Activated CD8-positive, alpha-beta memory T cell treated with anti-CD3 and anti-CD28 coated beads, Interleukin-2, amount 10 ng/mL, durations not matched to agents 7 days and 5 days (primary cell): ENCODE measurements at regions not wholly inside any gene's neighbourhood (a gene's known extent, or its start where the extent isn't known, plus 50 kb on each side); places are given as distances from the start of the nearest gene placed in this dataset.

ENCODE experiments used
- ATAC-seq: fragments of 150-1000 bp; cut with Tn5 transposase; one replicate; pipeline ENCODE4 v1.10.0; 2021; ENCODE audit warnings: moderate library complexity
- CTCF ChIA-PET: fragments of 350-600 bp; sonication (Branson Sonifier 250); formaldehyde crosslinking; loops from one replicate; lab custom pipeline; 2021; ENCODE audit warnings: antibody characterized with exemption; lab: Charles Lee
- DNase-seq: peaks from one replicate; pipeline ENCODE4 v3.0.0-alpha.2; 2020
- H3K27ac Mint-ChIP-seq: one replicate; pipeline ENCODE4 v1.8.0; 2021; ENCODE audit warnings: mild to moderate bottlenecking, mixed read lengths
- H3K27me3 Mint-ChIP-seq: one replicate; pipeline ENCODE4 v1.8.0; 2021; ENCODE audit warnings: mixed read lengths
- H3K36me3 Mint-ChIP-seq: one replicate; pipeline ENCODE4 v1.8.0; 2021; ENCODE audit warnings: mild to moderate bottlenecking, mixed read lengths
- H3K4me1 Mint-ChIP-seq: one replicate; pipeline ENCODE4 v1.8.0; 2021; ENCODE audit warnings: mixed read lengths
- H3K4me3 Mint-ChIP-seq: one replicate; pipeline ENCODE4 v1.8.0; 2021; ENCODE audit warnings: mild to moderate bottlenecking, moderate library complexity, mixed read lengths
- H3K9me3 Mint-ChIP-seq: one replicate; pipeline ENCODE4 v1.8.0; 2022; ENCODE audit warnings: low read depth, mixed read lengths

- H3K4me1 Mint-ChIP-seq = no peaks in the 10 kb centered on the region
- no peak overlapping the region for H3K4me3 Mint-ChIP-seq
- no peak for ATAC-seq
Measured at GRCh38 chr6:12364621-12365020, 74.5 kb downstream of the EDN1 start.

GRCh38 chr6:12366731-12367130, 76.6 kb downstream of the EDN1 start:
- ATAC-seq (no peak), DNase-seq (no peak)
- H3K36me3 Mint-ChIP-seq = no peaks in the 10 kb centered on the region
- peaks cover under 1% of the 10 kb centered on the region for H3K27me3 Mint-ChIP-seq
- CTCF ChIA-PET = no interaction called here
- H3K4me3 Mint-ChIP-seq = no peak overlapping the region
- H3K9me3 Mint-ChIP-seq = no peaks in the 10 kb centered on the region
- H3K4me1 Mint-ChIP-seq = no peaks in the 10 kb centered on the region
- no peak overlapping the region for H3K27ac Mint-ChIP-seq

More at GRCh38 chr6:12364621-12365020, 74.5 kb downstream of the EDN1 start:
- Mint-ChIP-seq H3K36me3 (no peaks in the 10 kb centered on the region), H3K27ac (no peak overlapping the region), H3K27me3 (no peaks in the 10 kb centered on the region), H3K9me3 (no peaks in the 10 kb centered on the region)
- CTCF ChIA-PET = no interaction called here
- DNase-seq = no peak

GRCh38 chr6:12367412-12367811, 77.3 kb downstream of the EDN1 start:
- CTCF ChIA-PET = no interaction called here
- no peaks in the 10 kb centered on the region for H3K4me1 Mint-ChIP-seq
- DNase-seq = no peak
- peaks cover 2% of the 10 kb centered on the region for H3K27me3 Mint-ChIP-seq
- no peaks in the 10 kb centered on the region for H3K9me3 Mint-ChIP-seq
- ATAC-seq = no peak
- H3K4me3 Mint-ChIP-seq = no peak overlapping the region
- H3K36me3 Mint-ChIP-seq = no peaks in the 10 kb centered on the region
- no peak overlapping the region for H3K27ac Mint-ChIP-seq

GRCh38 chr6:12369355-12369754, 79.2 kb downstream of the EDN1 start:
- H3K9me3 Mint-ChIP-seq = no peaks in the 10 kb centered on the region
- DNase-seq (no peak), ATAC-seq (no peak)
- H3K27ac Mint-ChIP-seq = no peak overlapping the region
- CTCF ChIA-PET = no interaction called here
- H3K27me3 Mint-ChIP-seq = peaks cover 2% of the 10 kb centered on the region
- no peak overlapping the region for H3K4me3 Mint-ChIP-seq
- no peaks in the 10 kb centered on the region for H3K4me1 Mint-ChIP-seq
- H3K36me3 Mint-ChIP-seq = no peaks in the 10 kb centered on the region

GRCh38 chr6:12369781-12370262, 79.7 kb downstream of the EDN1 start:
- H3K36me3 Mint-ChIP-seq = no peaks in the 10 kb centered on the region
- H3K4me1 Mint-ChIP-seq = no peaks in the 10 kb centered on the region
- H3K4me3 Mint-ChIP-seq = no peak overlapping the region
- H3K9me3 Mint-ChIP-seq = no peaks in the 10 kb centered on the region
- CTCF ChIA-PET = no interaction called here
- ATAC-seq (no peak), DNase-seq (no peak)
- peaks cover 2% of the 10 kb centered on the region for H3K27me3 Mint-ChIP-seq
- H3K27ac Mint-ChIP-seq = no peak overlapping the region

- CTCF ChIA-PET = no interaction called here
- ATAC-seq (no peak), DNase-seq (no peak)
- Mint-ChIP-seq H3K4me1 (no peaks in the 10 kb centered on the region), H3K36me3 (no peaks in the 10 kb centered on the region), H3K4me3 (no peak overlapping the region), H3K27me3 (peaks cover 2% of the 10 kb centered on the region), H3K9me3 (no peaks in the 10 kb centered on the region), H3K27ac (no peak overlapping the region)
Measured at GRCh38 chr6:12371151-12371550, 81.0 kb downstream of the EDN1 start.

GRCh38 chr6:12371641-12372146, 81.5 kb downstream of the EDN1 start:
- DNase-seq (no peak), ATAC-seq (no peak)
- H3K27ac Mint-ChIP-seq = no peak overlapping the region
- peaks cover 2% of the 10 kb centered on the region for H3K27me3 Mint-ChIP-seq
- H3K9me3 Mint-ChIP-seq = no peaks in the 10 kb centered on the region
- H3K36me3 Mint-ChIP-seq = no peaks in the 10 kb centered on the region
- no peak overlapping the region for H3K4me3 Mint-ChIP-seq
- no peaks in the 10 kb centered on the region for H3K4me1 Mint-ChIP-seq
- CTCF ChIA-PET = no interaction called here

GRCh38 chr6:12379181-12379580, 89.0 kb downstream of the EDN1 start:
- H3K27ac Mint-ChIP-seq = no peak overlapping the region
- H3K36me3 Mint-ChIP-seq = no peaks in the 10 kb centered on the region
- no peak for ATAC-seq
- no peaks in the 10 kb centered on the region for H3K9me3 Mint-ChIP-seq
- DNase-seq = no peak
- no peaks in the 10 kb centered on the region for H3K4me1 Mint-ChIP-seq
- CTCF ChIA-PET = no interaction called here
- peaks cover 3% of the 10 kb centered on the region for H3K27me3 Mint-ChIP-seq
- H3K4me3 Mint-ChIP-seq = no peak overlapping the region

GRCh38 chr6:12381587-12381986, 91.4 kb downstream of the EDN1 start:
- ATAC-seq (no peak), DNase-seq (no peak)
- peaks cover 3% of the 10 kb centered on the region for H3K27me3 Mint-ChIP-seq
- H3K4me1 Mint-ChIP-seq = no peaks in the 10 kb centered on the region
- no peaks in the 10 kb centered on the region for H3K9me3 Mint-ChIP-seq
- no peak overlapping the region for H3K27ac Mint-ChIP-seq
- no peaks in the 10 kb centered on the region for H3K36me3 Mint-ChIP-seq
- CTCF ChIA-PET = no interaction called here
- no peak overlapping the region for H3K4me3 Mint-ChIP-seq

- Mint-ChIP-seq H3K27ac (no peak overlapping the region), H3K4me3 (no peak overlapping the region), H3K27me3 (no peaks in the 10 kb centered on the region), H3K9me3 (no peaks in the 10 kb centered on the region), H3K36me3 (no peaks in the 10 kb centered on the region), H3K4me1 (no peaks in the 10 kb centered on the region)
- CTCF ChIA-PET = no interaction called here
- DNase-seq (no peak), ATAC-seq (no peak)
Measured at GRCh38 chr6:12383448-12383847, 93.3 kb downstream of the EDN1 start.

- ATAC-seq (no peak), DNase-seq (no peak)
- no peak overlapping the region for H3K27ac Mint-ChIP-seq
- no peaks in the 10 kb centered on the region for H3K27me3 Mint-ChIP-seq
- no peaks in the 10 kb centered on the region for H3K9me3 Mint-ChIP-seq
- CTCF ChIA-PET = no interaction called here
- H3K4me3 Mint-ChIP-seq = no peak overlapping the region
- no peaks in the 10 kb centered on the region for H3K36me3 Mint-ChIP-seq
- no peaks in the 10 kb centered on the region for H3K4me1 Mint-ChIP-seq
Measured at GRCh38 chr6:12384357-12384912, 94.3 kb downstream of the EDN1 start.

GRCh38 chr6:12385316-12385715, 95.2 kb downstream of the EDN1 start:
- CTCF ChIA-PET = no interaction called here

GRCh38 chr6:12386816-12387215, 96.7 kb downstream of the EDN1 start:
- no peak for ATAC-seq
- no peak overlapping the region for H3K27ac Mint-ChIP-seq
- H3K36me3 Mint-ChIP-seq = no peaks in the 10 kb centered on the region
- H3K4me3 Mint-ChIP-seq = no peak overlapping the region
- peaks cover 2% of the 10 kb centered on the region for H3K27me3 Mint-ChIP-seq
- CTCF ChIA-PET = no interaction called here
- no peak for DNase-seq
- H3K4me1 Mint-ChIP-seq = no peaks in the 10 kb centered on the region
- H3K9me3 Mint-ChIP-seq = no peaks in the 10 kb centered on the region

More at GRCh38 chr6:12385316-12385715, 95.2 kb downstream of the EDN1 start:
- H3K4me1 Mint-ChIP-seq = no peaks in the 10 kb centered on the region
- ATAC-seq = no peak
- no peaks in the 10 kb centered on the region for H3K36me3 Mint-ChIP-seq
- H3K9me3 Mint-ChIP-seq = no peaks in the 10 kb centered on the region
- H3K27ac Mint-ChIP-seq = no peak overlapping the region
- DNase-seq = no peak
- no peak overlapping the region for H3K4me3 Mint-ChIP-seq
- no peaks in the 10 kb centered on the region for H3K27me3 Mint-ChIP-seq

- peaks cover 2% of the 10 kb centered on the region for H3K27me3 Mint-ChIP-seq
- H3K4me3 Mint-ChIP-seq = no peak overlapping the region
- H3K36me3 Mint-ChIP-seq = no peaks in the 10 kb centered on the region
- CTCF ChIA-PET = no interaction called here
- no peaks in the 10 kb centered on the region for H3K4me1 Mint-ChIP-seq
- no peak for ATAC-seq
- no peak for DNase-seq
- no peaks in the 10 kb centered on the region for H3K9me3 Mint-ChIP-seq
- no peak overlapping the region for H3K27ac Mint-ChIP-seq
Measured at GRCh38 chr6:12391472-12391871, 101.3 kb downstream of the EDN1 start.
